Neuronal stem cell (in vitro differentiated cells): ENCODE measurements at regions not wholly inside any gene's neighbourhood (a gene's known extent, or its start where the extent isn't known, plus 50 kb on each side); places are given as distances from the start of the nearest gene placed in this dataset.

Source experiments
- DNase-seq: peaks from one replicate; pipeline ENCODE4 v3.0.0-alpha.2; 2013; ENCODE audit warnings: low spot score
- H2AFZ ChIP-seq: one replicate; pipeline ENCODE4 v1.6.1; 2013; ENCODE audit warnings: mild to moderate bottlenecking, low read length, inconsistent platforms
- H2AK5ac ChIP-seq: 2 replicates; pipeline ENCODE4 v1.6.1; 2013; ENCODE audit warnings: low read depth, mild to moderate bottlenecking, inconsistent platforms, low read length, moderate library complexity, mixed read lengths
- H2BK120ac ChIP-seq: 2 replicates; pipeline ENCODE4 v1.6.1; 2013; ENCODE audit warnings: low read depth, mild to moderate bottlenecking, inconsistent platforms, low read length, moderate library complexity, mixed read lengths
- H2BK12ac ChIP-seq: one replicate; pipeline ENCODE4 v1.6.1; 2013; ENCODE audit warnings: low read length, inconsistent platforms
- H2BK15ac ChIP-seq: 2 replicates; pipeline ENCODE4 v1.6.1; 2013; ENCODE audit warnings: mild to moderate bottlenecking, low read length, inconsistent platforms, mixed read lengths
- H2BK5ac ChIP-seq: one replicate; pipeline ENCODE4 v1.6.1; 2013; ENCODE audit warnings: inconsistent platforms, mild to moderate bottlenecking, low read length, moderate library complexity
- H3K14ac ChIP-seq: one replicate; pipeline ENCODE4 v1.6.1; 2013; ENCODE audit warnings: low read length, inconsistent platforms
- H3K18ac ChIP-seq: 2 replicates; pipeline ENCODE4 v1.6.1; 2013; ENCODE audit warnings: low read length, inconsistent platforms
- H3K23ac ChIP-seq: 2 replicates; pipeline ENCODE4 v1.6.1; 2013; ENCODE audit warnings: low read depth, mild to moderate bottlenecking, mixed read lengths, low read length, inconsistent platforms; ENCODE audit not compliant: poor library complexity
- H3K27ac ChIP-seq: replicated peaks from 3 replicates; pipeline ENCODE4 v1.5.1; 2013; ENCODE audit warnings: low read length, inconsistent platforms
- H3K27me3 ChIP-seq, 3 experiments: 2 replicates each; pipeline ENCODE4 v1.6.1; 2013; ENCODE audit warnings: low read length in 3 of 3, mild to moderate bottlenecking in 2 of 3, inconsistent platforms in 1 of 3, low read depth in 1 of 3, mixed read lengths in 1 of 3, moderate library complexity in 1 of 3; ENCODE audit not compliant: control insufficient read depth in 3 of 3, insufficient read depth in 3 of 3
- H3K36me3 ChIP-seq, 2 donors: replicated peaks in 1 of 2; 2 replicates each; pipeline ENCODE4 v1.6.1; 2013; ENCODE audit warnings: low read length in 2 of 2; ENCODE audit not compliant: control insufficient read depth in 2 of 2, insufficient read depth in 2 of 2
- H3K4ac ChIP-seq: 2 replicates; pipeline ENCODE4 v1.6.1; 2013; ENCODE audit warnings: inconsistent platforms, mild to moderate bottlenecking, low read length, moderate library complexity
- H3K4me1 ChIP-seq, 2 donors: 1 replicate in 1 of 2; 2 replicates in 1 of 2; pipeline ENCODE4 v1.6.1; 2013; ENCODE audit warnings: low read length in 2 of 2, low read depth in 1 of 2; ENCODE audit not compliant: control insufficient read depth in 2 of 2, insufficient read depth in 1 of 2
- H3K4me2 ChIP-seq: one replicate; pipeline ENCODE4 v1.6.1; 2013; ENCODE audit warnings: mild to moderate bottlenecking, low read length, inconsistent platforms; ENCODE audit not compliant: insufficient read depth, poor library complexity, severe bottlenecking
- H3K4me3 ChIP-seq, 2 donors: 2 replicates each; pipeline ENCODE4 v1.5.1; 2013; ENCODE audit warnings: low read length in 2 of 2, mild to moderate bottlenecking in 2 of 2, inconsistent platforms in 1 of 2, moderate library complexity in 1 of 2
- H3K79me1 ChIP-seq: one replicate; pipeline ENCODE4 v1.6.1; 2013; ENCODE audit warnings: low read depth, mild to moderate bottlenecking, inconsistent platforms, low read length, moderate library complexity
- H3K9ac ChIP-seq: one replicate; pipeline ENCODE4 v1.6.1; 2013; ENCODE audit warnings: mild to moderate bottlenecking, low read depth, low read length, inconsistent platforms; ENCODE audit not compliant: poor library complexity
- H3K9me3 ChIP-seq, 2 donors: replicated peaks in 1 of 2; 2 replicates each; pipeline versions ENCODE3 to v1.6.1; 2013; ENCODE audit warnings: low read length in 2 of 2, mild to moderate bottlenecking in 2 of 2, inconsistent platforms in 1 of 2, low read depth in 1 of 2, mixed read lengths in 1 of 2, moderate library complexity in 1 of 2; ENCODE audit not compliant: control insufficient read depth in 2 of 2, insufficient read depth in 1 of 2
- H4K8ac ChIP-seq: one replicate; pipeline ENCODE4 v1.6.1; 2013; ENCODE audit warnings: low read depth, mild to moderate bottlenecking, inconsistent platforms, low read length, moderate library complexity
- H4K91ac ChIP-seq: one replicate; pipeline ENCODE4 v1.6.1; 2013; ENCODE audit warnings: low read length, low read depth, mild to moderate bottlenecking, inconsistent platforms; ENCODE audit not compliant: poor library complexity
- WGBS, 2 donors: extraction: QIAGEN DNeasy Blood & Tissue Kit; methylation state at CpG; one replicate each; pipeline ENCODE4 v1.1.7; 2013; ENCODE audit warnings: missing lambda C conversion rate in 2 of 2, mixed read lengths in 1 of 2; ENCODE audit not compliant: insufficient read length in 2 of 2, insufficient replicate concordance in 1 of 2; ENCODE audit errors: extremely low coverage in 2 of 2; 5-methylcytosine and 5-hydroxymethylcytosine counted together

- Histone ChIP-seq H3K23ac (no peak overlapping the region), H4K8ac (no peak overlapping the region), H3K14ac (no peak overlapping the region), H3K9me3 (peaks cover 0 to 5% of the 10 kb centered on the region in 2 donors), H3K4me3 (no peak overlapping the region), H3K36me3 (no peaks in the 10 kb centered on the region), H3K27ac (no peak overlapping the region), H3K4ac (no peak overlapping the region), H3K9ac (no peak overlapping the region), H3K18ac (no peak overlapping the region), H2BK12ac (no peak overlapping the region), H3K4me2 (no peak overlapping the region), H3K27me3 (peaks cover 0 to 8% (median 0%) of the 10 kb centered on the region in 3 experiments), H2AFZ (no peak overlapping the region), H4K91ac (no peak overlapping the region), H2BK15ac (no peak overlapping the region), H2BK120ac (no peak overlapping the region), H3K4me1 (peaks cover 0 to under 1% of the 10 kb centered on the region in 2 donors), H3K79me1 (no peaks in the 10 kb centered on the region), H2AK5ac (no peak overlapping the region), H2BK5ac (no peak overlapping the region)
- no CpG with 5 or more reads among the region's 5 CpGs for WGBS, 2 donors
- no peak for DNase-seq
Observed at GRCh38 chr3:194937144-194937543, 251.5 kb downstream of the FAM43A start.

- no peak overlapping the region for H3K27ac ChIP-seq
Observed at GRCh38 chr3:194937882-194938321, 252.2 kb downstream of the FAM43A start.

GRCh38 chr3:194938845-194939531 lies 253.3 kb downstream of the FAM43A start:
- Histone ChIP-seq H3K27ac (no peak overlapping the region), H3K4me1 (peaks cover 0 to 2% of the 10 kb centered on the region in 2 donors), H2BK120ac (no peak overlapping the region), H3K18ac (no peak overlapping the region), H3K4ac (no peak overlapping the region), H2BK5ac (no peak overlapping the region), H3K9me3 (no peaks in the 10 kb centered on the region), H2BK12ac (no peak overlapping the region), H3K27me3 (peaks cover 0 to 8% (median 0%) of the 10 kb centered on the region in 3 experiments), H2AFZ (no peak overlapping the region), H3K14ac (no peak overlapping the region), H3K79me1 (no peaks in the 10 kb centered on the region), H4K8ac (no peak overlapping the region), H3K36me3 (no peaks in the 10 kb centered on the region), H3K4me3 (no peak overlapping the region), H3K4me2 (no peak overlapping the region), H2BK15ac (no peak overlapping the region), H3K9ac (peak overlapping the region; percentile 45), H3K23ac (no peak overlapping the region), H4K91ac (no peak overlapping the region), H2AK5ac (no peak overlapping the region)
- no CpG with 5 or more reads among the region's 8 CpGs for WGBS, 2 donors
- DNase-seq = no peak

More at GRCh38 chr3:194937882-194938321, 252.2 kb downstream of the FAM43A start:
- Histone ChIP-seq H2AK5ac (no peak overlapping the region), H3K18ac (no peak overlapping the region), H3K23ac (no peak overlapping the region), H3K14ac (no peak overlapping the region), H4K8ac (no peak overlapping the region), H3K4ac (no peak overlapping the region), H3K4me3 (no peak overlapping the region), H3K36me3 (no peaks in the 10 kb centered on the region), H2BK12ac (no peak overlapping the region), H3K9me3 (peaks cover 0 to 3% of the 10 kb centered on the region in 2 donors), H2AFZ (no peak overlapping the region), H2BK5ac (no peak overlapping the region), H3K9ac (peak overlapping the region; percentile 9), H3K79me1 (no peaks in the 10 kb centered on the region), H2BK15ac (no peak overlapping the region), H3K27me3 (peaks cover 0 to 8% (median 0%) of the 10 kb centered on the region in 3 experiments), H3K4me2 (no peak overlapping the region), H3K4me1 (peaks cover 0 to 2% of the 10 kb centered on the region in 2 donors), H2BK120ac (no peak overlapping the region), H4K91ac (no peak overlapping the region)
- DNase-seq = no peak
- no CpG with 5 or more reads among the region's 7 CpGs for WGBS, 2 donors

GRCh38 chr3:194939532-194939909 lies 253.8 kb downstream of the FAM43A start:
- no peak overlapping the region for H3K18ac ChIP-seq
- no peak overlapping the region for H3K9ac ChIP-seq
- H3K9me3 ChIP-seq = no peaks in the 10 kb centered on the region
- H2AFZ ChIP-seq = no peak overlapping the region
- no peak overlapping the region for H2AK5ac ChIP-seq
- H3K4me1 ChIP-seq = peaks cover 0 to 2% of the 10 kb centered on the region in 2 donors
- no peak overlapping the region for H2BK5ac ChIP-seq
- H3K4ac ChIP-seq = no peak overlapping the region
- WGBS, 2 donors = no CpG with 5 or more reads among the region's 6 CpGs
- H2BK12ac ChIP-seq = no peak overlapping the region
- H3K4me2 ChIP-seq = no peak overlapping the region
- no peak overlapping the region for H3K27ac ChIP-seq
- H3K36me3 ChIP-seq = no peaks in the 10 kb centered on the region
- no peaks in the 10 kb centered on the region for H3K79me1 ChIP-seq
- H4K8ac ChIP-seq = no peak overlapping the region
- H2BK120ac ChIP-seq = no peak overlapping the region
- H2BK15ac ChIP-seq = no peak overlapping the region
- no peak for DNase-seq
- no peak overlapping the region for H3K14ac ChIP-seq
- H3K23ac ChIP-seq = no peak overlapping the region
- no peak overlapping the region for H4K91ac ChIP-seq
- no peak overlapping the region for H3K4me3 ChIP-seq
- peaks cover 0 to 8% (median 0%) of the 10 kb centered on the region in 3 experiments for H3K27me3 ChIP-seq
